ENCODE measurements at regions not wholly inside any gene's neighbourhood (a gene's known extent, or its start where the extent isn't known, plus 50 kb on each side); places are given as distances from the start of the nearest gene placed in this dataset.
A peak's percentile ranks its signal among the peaks of the same experiment; 100 is the strongest.

GRCh38 chr12:75831402-75831801, 200.2 kb downstream of the PHLDA1 start:
- TF ChIP-seq, protein P1, sequence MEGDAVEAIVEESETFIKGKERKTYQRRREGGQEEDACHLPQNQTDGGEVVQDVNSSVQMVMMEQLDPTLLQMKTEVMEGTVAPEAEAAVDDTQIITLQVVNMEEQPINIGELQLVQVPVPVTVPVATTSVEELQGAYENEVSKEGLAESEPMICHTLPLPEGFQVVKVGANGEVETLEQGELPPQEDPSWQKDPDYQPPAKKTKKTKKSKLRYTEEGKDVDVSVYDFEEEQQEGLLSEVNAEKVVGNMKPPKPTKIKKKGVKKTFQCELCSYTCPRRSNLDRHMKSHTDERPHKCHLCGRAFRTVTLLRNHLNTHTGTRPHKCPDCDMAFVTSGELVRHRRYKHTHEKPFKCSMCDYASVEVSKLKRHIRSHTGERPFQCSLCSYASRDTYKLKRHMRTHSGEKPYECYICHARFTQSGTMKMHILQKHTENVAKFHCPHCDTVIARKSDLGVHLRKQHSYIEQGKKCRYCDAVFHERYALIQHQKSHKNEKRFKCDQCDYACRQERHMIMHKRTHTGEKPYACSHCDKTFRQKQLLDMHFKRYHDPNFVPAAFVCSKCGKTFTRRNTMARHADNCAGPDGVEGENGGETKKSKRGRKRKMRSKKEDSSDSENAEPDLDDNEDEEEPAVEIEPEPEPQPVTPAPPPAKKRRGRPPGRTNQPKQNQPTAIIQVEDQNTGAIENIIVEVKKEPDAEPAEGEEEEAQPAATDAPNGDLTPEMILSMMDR (IDR thresholded peaks at IDR 0.05; ENCODE audit: low read depth, low read length, missing input control): no peak
- TF ChIP-seq YY1 (IDR thresholded peaks at IDR 0.05): no peak
- no peak for TF ChIP-seq TAF1 (conservative IDR thresholded peaks at IDR 0.05)
- TF ChIP-seq NR2F2 (IDR thresholded peaks at IDR 0.05): peak; percentile 93
- peak in 1 of 2 donors; percentile 56 for TF ChIP-seq RAD21 (IDR thresholded peaks at IDR 0.05)
- no peak for TF ChIP-seq MAX (IDR thresholded peaks at IDR 0.05)
- TF ChIP-seq ATF3 (IDR thresholded peaks at IDR 0.05): no peak
- no peak for TF ChIP-seq EGR1 (IDR thresholded peaks at IDR 0.05; ENCODE audit: low read depth in 2 of 2)
- no peak for TF ChIP-seq GABPA (IDR thresholded peaks at IDR 0.05 in 1 of 2, conservative IDR thresholded peaks at IDR 0.05 in 1 of 2)
- no peak for TF ChIP-seq REST (IDR thresholded peaks at IDR 0.05)
- TF ChIP-seq SP1 (IDR thresholded peaks at IDR 0.05): peak; percentile 17

All from liver (tissue), 3 donors.